GM18907 (cell line): ENCODE measurements at regions not wholly inside any gene's neighbourhood (a gene's known extent, or its start where the extent isn't known, plus 50 kb on each side); places are given as distances from the start of the nearest gene placed in this dataset.

Experiments used
- ATAC-seq: cut with Tn5 transposase; IDR thresholded peaks from one replicate; pipeline ENCODE4 v1.9.1; 2021; ENCODE audit warnings: mild to moderate bottlenecking, moderate library complexity; ENCODE audit not compliant: unreplicated experiment

DNA sequence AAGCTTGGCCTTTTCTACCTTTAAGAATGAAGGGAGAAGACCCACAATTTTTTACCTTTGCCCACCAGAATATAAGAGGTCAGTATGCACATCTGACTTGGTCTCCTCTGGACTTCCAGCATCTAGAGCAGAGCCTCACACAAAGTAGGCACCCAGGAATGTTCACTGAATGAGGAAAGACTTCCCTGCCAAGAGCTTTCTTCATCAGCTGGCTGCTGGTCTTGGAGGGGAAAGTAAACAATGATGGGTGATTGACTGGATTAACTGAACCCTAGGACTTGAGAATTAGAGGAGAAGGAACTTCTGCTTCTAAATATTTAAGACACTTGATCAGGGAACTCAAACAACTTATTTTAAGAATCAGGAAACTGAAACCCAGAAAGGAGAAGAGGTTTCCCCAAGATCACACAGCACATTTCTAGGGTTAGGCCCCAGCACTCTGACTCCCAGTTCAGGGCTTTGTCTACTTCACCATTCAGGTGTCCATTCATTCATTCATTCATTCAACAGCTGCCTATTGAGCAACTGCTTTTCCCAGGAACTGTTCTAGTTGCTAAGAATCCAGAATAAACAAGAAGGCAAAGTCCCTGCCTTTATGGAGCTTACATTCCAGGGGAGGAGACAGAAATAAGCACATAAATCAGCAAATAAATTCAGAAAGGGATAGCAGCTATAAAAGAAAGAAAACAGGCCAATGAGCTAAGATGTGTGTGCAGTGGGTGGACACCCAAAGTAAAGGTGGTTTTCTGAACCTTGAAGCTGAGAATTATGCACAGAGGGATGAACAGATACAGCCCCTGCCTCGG lies 216.9 kb upstream of the LRFN2 start:
- ATAC-seq = no peak

DNA sequence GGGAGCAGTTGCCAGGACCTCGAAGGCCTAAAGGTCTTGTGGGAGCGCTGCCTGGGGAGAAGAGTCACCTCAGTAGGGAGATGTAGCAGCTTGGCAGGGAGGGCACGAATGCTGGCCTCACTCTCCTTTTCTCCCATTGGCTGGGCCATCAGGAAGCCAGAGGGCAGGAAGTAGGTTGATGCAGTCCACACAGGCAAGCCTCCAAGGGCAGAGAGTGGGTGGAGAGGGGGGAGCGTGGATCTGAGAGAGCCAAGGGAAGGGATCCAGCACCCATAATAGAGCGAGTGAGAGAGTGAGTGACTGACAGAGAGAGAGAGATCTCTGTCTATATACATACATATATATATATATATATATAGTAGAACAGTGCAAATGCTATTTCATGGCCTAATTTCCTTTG lies 215.3 kb upstream of the LRFN2 start:
- no peak for ATAC-seq

DNA sequence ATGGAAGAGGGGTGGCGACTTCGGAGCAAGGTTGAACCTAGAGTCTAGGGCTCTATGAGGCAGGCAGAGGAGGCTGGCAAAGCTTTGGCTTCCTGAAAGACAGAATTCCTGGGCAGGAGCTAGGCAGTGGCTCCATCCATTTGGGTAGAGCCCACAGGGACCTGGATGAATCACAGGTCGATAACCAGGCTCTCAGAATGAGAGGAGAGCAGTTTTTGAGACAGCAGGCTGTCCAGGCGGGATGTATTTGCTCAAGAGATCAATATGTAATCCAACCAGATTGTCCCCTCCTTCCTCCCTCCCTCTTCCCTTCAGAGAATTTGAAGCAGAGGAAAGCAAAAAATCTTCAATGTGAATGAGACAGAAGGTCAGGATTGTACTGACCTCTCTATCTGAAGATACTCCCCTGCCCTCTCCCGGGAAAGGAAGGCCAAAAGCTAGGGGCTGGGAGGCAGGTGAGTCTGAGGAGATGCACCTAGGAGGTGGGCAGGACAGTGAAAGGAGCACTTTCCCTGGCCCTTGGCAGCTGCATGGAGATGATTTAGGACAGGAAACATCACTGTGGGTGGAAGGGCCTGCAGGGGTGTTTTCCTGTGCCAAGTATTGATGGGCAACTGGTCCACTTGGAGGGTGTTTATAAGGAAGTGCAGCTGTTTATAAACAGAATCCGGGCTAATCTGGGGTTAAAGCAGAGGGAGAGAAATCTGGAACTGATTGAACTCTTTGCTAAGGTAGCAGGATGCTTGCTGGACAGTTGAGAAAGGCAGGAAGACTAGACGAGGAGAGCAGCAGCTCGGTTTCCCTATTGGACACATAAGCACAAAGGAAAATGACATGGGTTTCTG lies 212.4 kb upstream of the LRFN2 start:
- ATAC-seq = no peak

DNA sequence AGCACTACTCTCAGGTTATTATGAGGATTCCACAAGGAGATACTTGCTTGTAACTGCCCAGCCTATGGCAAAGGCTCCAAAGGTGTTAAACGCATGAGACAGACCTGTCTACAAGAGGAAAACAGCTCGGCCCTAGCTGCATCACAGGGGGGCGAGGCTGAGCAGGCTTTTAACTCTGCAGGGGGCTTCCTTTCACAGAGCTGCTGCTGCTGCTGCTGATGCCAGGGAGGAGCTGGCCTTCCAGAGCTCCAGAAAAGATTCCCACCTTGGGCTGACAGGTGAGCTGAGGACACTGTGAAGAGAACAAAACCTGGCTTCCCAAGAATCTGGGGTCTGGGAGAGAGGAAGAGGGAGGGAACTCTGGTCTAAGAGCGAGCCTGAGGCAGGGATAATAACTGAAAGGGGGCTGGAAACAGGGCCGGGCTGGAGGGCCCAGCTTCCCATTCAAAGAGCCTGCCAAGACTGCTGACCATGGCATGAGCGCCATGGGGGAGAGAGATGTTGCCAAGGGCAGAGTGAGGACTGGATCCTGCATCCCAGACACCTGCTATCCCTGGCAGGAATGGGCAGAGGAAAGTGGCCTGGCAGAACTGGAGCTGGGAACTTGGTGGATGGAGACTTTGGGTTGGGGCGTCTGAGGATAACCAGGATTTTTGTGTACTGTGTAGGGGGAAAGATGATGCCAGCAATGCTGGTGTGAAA lies 211.1 kb upstream of the LRFN2 start:
- ATAC-seq = no peak

DNA sequence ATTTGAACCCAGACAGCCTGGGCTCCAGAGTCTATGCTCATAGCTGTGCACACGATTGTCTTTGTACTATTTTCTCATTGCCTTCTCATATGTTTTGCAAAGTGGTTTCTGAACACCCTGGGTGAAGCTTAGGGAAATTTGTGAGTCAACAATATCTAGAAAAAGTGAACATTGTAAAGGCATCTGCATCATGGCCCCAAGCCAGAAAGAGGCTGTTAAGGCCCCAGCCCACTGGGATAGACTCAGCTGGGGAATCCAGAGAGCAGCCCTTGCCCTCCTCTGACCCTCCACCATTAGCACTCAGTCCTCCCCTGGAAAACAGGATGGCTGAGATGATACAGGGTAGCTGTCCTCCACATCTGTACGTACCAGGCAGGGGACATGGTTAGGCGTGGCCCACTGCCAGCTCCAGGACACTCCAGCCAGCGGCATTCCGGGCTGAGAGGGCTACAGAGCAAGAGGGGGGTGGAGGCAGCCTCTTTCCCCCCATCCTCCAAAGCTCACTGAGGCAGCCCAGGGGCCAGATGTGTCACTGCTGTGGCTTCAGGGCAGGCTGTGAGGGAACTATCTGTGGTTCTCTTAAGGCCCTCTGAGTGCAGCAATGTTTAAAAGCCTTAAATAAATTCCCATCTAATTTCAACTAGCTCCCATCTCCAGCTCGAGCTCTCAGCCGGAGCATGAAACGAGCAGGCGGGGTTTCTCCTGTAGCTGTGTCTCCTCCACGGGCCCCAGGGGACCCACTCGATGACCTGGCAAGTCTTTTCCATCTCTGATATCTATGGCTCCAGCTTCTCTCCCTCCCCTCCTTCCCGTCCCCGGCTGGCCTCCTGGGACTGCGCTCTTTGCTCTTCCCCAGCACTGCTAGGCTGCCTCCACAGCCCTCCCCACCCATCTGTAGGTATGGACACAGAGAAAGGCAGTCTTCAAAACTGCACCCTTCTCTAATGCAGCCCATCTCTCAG lies 209.4 kb upstream of the LRFN2 start:
- ATAC-seq = no peak

DNA sequence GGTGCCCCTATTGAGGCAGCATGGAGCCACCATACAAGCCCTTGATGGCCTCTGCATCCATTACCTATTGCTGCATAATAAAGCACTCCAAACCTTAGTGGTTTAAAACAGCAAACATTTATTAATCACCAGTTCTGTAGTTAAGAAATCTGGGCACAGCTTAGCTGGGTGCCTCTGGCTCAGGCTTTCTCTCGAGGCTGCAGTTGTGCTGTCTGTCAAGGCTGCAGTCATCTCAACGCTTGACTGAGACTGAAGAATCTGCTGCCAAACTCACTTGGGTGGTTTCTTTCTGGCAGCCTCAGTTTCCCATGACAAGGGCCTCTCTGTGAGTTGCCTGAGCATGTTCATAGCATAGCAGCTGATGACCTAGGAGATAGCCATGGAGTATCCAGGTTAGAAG lies 207.4 kb upstream of the LRFN2 start:
- ATAC-seq = no peak

DNA sequence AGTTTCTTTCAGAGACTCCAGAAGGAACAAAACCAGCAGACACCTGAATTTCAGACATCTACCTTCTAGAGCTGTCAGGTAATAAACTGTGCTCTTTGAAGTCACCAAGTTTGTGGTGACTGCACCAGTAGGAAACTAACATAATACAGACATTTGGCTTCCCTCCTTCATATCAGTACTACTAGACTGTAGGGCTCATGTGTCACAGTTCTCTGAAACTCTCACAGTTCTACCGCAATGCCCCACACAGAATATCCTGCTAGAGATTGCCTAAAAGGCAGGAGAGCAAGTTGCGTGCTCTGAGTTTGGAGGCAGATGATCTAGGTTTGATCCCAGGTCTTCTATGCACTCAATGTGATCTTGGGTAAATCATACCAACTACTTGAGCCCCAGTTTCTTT lies 205.0 kb upstream of the LRFN2 start:
- no peak for ATAC-seq

DNA sequence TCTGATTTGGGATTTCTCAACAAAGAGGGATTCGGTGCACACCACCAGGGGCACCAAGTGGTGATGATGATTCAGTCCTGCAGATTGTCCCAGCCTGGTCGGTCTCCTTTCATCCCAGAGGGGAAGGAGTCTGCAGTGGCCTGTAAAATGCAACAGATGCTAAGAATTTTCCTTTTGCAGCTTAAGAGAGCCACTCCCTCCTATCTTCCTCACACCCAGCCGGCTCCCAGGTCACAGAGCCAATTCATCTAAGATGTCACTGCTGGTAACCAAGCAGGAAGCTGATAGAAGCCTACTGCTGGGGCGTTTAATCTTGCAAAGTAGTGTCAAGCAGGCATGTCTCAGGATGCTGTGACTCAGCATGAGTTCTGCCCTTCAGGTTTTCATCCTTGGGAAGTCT lies 203.8 kb upstream of the LRFN2 start:
- ATAC-seq = no peak

DNA sequence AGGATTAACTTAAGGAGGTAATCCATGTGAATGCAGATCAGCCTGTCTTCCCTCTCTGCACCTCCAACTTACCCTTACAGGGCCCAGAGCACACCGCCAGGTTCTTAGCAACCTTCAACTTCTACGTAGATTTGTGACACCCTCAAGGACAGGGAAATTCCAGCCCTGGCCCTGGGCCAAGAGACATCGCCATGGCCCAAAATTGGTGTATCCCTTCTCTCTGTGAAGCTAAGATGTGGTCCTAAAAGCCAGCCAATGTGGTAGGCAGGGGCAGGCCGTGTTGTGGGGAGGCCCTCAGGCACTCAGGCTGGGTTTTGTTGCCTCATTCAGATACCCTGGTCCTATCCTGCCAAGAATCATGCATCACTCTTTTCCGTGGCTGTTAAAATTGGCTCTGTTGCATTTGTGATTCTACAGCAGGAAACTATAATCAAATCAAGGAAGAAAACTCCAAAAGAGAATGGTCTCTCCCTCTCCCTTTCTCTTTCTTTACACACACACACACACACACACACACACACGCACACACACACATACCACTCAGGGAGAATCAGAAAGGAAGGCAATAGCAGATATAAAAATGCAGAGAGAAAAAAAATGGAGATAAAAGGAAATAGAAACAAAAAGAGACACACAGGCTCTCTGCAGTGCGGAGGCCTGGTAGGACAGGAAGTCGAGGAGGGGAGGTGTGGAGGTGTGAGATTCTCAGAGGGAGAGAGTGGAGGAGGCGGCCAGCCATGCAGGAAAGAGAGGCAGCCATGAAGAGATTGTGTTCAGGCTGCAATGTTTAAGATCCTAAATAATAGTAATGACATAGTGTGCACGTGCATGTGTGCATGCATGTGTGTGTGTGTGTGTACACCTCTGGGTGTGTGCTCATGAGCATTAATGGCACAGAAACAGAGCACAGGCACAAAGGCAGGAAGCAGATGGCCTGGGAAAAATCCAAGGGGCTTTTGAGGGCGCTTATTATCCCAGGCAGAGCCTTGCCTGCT lies 201.8 kb upstream of the LRFN2 start:
- ATAC-seq = no peak

DNA sequence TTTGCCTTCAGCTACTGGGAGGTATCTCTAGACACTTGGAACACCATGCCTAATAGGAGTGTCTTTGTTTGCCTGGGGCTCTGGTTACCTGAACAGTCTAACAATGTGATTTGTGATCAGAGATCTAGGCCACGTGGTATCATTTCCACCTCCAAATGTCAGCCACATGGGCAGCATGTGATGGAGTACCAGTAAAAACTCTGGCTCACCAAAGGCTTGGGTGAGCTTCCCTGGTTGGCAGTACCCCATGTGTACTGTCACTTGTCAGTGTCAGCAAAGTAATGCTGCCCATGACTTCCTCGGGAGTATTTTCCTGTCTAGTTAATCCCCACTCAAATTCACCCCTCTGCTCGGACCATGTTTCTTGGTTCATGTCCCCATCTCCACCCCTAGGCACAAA lies 195.2 kb upstream of the LRFN2 start:
- no peak for ATAC-seq

DNA sequence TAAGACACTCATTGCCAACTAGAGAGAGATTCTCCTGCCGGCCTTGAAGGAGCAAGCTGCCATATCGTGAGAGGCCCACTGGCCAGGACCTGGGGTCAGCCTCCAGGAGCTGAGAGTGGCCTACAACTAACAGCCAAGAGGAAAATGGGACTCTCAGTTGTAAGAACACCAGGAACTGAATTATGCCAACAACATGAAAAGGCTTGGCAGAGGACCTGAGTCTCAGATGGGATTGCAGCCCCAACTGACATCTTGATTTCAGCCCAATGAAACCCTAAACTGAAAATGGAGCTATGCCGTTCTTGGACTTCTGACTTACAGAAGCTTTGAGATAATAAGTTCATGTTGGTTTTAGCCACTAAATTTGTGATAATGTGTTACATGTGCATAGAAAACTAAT lies 193.5 kb upstream of the LRFN2 start:
- no peak for ATAC-seq

DNA sequence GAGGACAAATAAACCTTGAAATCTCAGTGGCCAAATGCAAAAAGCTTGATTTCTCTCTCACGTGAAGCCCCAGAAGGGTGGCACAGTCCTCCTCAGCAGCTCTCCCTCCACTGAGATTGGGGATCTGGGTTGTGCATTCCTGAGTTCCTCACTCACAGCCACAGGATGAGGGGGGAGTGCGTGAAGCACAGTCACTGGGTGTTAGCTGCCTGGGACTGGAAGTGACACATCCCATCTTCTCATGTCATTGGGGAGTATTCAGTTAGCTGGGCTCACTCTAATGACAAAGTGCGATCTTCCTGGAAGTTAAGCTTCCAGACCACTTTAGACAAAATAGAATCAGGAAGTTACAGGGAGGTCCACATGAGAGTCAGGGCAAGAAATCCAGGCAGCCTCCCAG lies 192.2 kb upstream of the LRFN2 start:
- ATAC-seq = no peak

DNA sequence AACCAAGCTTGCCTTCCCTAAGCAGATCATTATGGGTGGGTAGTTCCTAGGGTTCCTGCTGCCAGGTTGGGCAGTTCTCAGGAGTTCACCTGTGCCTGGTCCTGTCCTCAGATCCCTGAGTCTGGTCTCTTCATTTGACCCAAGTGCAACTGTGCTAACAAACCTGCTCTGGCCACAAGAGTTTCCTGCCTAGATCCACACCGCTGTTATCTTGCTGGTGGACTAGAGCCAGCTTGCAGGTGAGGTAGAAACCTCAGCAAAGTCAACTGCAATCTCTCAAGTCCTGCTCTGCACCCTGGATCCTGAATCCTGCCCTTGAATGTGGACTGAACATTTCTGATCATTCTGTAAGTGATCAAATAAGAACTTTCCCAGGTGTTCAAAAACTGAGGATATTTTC lies 191.8 kb upstream of the LRFN2 start:
- ATAC-seq = no peak

DNA sequence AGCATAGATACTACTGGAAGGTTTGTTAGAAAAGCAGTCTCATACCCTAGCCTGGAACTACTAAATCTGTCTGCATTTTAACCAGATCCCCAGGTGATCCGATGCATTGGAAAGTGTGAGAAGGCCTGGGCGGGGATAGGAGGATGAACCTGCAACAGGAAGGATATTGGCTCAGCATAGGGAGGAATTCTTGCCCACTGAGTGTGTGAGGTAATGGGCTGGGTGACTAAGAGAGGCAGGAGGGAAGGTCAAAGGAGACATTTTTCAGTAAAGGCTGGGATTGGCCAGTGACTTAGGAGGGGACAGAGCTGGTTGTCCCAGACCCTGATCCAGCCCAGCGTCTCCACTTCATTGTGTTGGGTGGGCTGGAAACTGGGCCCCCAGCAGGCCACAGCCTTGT lies 191.0 kb upstream of the LRFN2 start:
- no peak for ATAC-seq

DNA sequence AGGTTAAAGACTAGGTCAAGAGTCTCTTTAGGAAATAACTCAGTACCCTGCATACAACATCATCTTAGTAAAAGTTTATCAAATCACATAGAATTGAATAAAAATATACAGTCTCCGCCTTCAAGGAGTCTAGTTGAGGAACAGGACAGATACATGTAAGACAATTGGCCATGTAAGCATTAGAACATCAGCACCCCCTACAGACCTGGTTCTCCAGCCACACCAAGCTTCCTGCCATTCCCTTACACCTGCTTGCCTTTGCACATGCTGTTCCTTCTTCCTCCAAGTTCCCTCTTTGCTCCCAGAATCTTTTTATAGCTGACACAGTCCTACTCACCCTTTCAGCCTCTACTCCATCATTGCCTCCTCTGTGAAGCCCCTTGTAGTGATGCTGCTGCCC lies 187.8 kb upstream of the LRFN2 start:
- no peak for ATAC-seq

DNA sequence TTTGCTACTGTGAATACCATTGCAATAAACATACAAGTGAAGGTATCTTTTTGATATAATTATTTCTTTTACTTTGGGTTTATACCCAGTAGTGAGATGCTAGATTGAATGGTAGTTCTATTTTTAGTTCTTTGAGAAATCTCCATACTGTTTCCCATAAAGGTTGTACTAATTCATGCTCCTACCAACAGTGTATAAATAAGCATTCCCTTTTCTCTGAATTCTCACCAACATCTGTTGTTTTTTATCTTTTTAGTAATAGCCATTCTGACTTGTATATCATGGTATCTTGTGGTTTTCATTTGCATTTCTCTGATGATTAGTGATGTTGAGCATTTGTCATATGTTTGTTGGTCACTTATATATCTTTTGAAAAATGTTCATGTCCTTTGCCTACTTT lies 183.6 kb upstream of the LRFN2 start:
- no peak for ATAC-seq

DNA sequence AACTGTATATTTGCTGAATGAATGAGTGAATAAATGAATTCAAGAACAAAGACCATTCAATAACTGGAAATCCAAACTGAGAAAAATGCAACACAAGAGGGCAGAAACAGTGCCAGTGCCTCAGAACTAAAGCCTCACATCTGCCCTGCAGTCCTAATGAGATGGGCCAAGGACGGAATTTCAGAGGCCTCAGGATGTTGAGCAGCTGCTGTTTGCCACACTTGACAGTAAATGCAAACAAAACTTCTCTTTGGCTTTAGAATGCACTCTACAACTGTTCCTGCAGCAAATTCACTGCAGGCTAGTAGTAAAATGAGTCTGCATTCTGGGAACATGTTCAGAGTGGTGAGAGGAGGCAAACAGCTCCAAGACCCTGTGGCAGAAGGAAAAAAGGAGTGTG lies 177.6 kb upstream of the LRFN2 start:
- no peak for ATAC-seq

DNA sequence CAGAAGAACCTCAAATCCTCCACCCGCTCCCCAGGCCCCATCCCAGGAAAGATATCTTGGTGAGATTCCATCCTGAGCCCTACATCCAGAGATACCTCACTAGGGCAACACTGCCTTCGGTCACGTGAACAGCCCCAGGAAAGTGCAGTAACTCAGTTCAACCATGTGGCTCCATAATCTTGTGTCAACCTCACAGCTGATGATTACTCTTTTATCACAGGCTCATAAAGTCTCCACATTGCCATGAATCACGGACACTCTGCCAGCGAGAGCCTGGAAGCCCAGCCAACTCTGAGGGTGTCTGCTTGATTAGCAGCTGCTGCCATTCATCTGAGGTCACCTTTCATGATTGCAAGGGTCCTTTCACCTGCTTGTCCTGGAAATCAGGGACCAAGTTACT lies 175.8 kb upstream of the LRFN2 start:
- ATAC-seq = no peak

DNA sequence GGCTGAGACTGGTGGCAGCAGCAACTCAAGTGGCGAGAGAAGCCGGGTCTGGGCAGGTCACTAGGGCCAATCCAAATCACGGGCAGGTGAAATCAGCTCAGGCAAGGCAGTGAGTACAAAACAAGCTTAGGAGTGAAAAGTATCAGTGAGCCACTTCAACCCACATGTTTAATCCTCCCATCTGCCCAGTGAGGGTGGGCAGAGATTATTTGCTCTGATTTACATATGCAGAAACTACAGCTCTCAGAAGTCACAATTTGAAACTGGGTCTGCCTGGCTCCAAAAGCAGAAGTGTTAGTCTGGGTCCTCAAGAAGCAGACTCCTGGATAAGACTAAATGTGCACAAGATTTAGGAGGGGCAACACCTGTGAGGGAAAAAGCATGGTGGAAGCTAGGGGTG lies 173.7 kb upstream of the LRFN2 start:
- ATAC-seq = no peak
